NCI-H226 (cell line): ENCODE measurements at regions not wholly inside any gene's neighbourhood (a gene's known extent, or its start where the extent isn't known, plus 50 kb on each side); places are given as distances from the start of the nearest gene placed in this dataset.

Experiments
- DNase-seq: peaks from one replicate; pipeline ENCODE4 v3.0.0-alpha.2; 2015

GRCh38 chr6:90887764-90888163 is 300.9 kb upstream of the MAP3K7 start:
- no peak for DNase-seq

- DNase-seq, result peak; percentile 81
Measured at GRCh38 chr6:90885611-90886056, 298.8 kb upstream of the MAP3K7 start.

- DNase-seq, result peak; percentile 66
Measured at GRCh38 chr6:90885137-90885536, 298.3 kb upstream of the MAP3K7 start.

- DNase-seq, result no peak
Measured at GRCh38 chr6:90877616-90878015, 290.7 kb upstream of the MAP3K7 start.

- DNase-seq, result no peak
Measured at GRCh38 chr6:90874931-90875330, 288.1 kb upstream of the MAP3K7 start.

- no peak for DNase-seq
Measured at GRCh38 chr6:90872981-90873380, 286.1 kb upstream of the MAP3K7 start.

- DNase-seq, result peak; percentile 93
Measured at GRCh38 chr6:90870561-90870960, 283.7 kb upstream of the MAP3K7 start.

- peak; percentile 58 for DNase-seq
Measured at GRCh38 chr6:90868656-90869055, 281.8 kb upstream of the MAP3K7 start.

- DNase-seq, result peak; percentile 68
Measured at GRCh38 chr6:90868256-90868655, 281.4 kb upstream of the MAP3K7 start.

- DNase-seq, result no peak
Measured at GRCh38 chr6:90865513-90865912, 278.6 kb upstream of the MAP3K7 start.

GRCh38 chr6:90863043-90863442 is 276.2 kb upstream of the MAP3K7 start:
- DNase-seq, result no peak

- DNase-seq, result no peak
Measured at GRCh38 chr6:90860822-90861601, 274.1 kb upstream of the MAP3K7 start.

- no peak for DNase-seq
Measured at GRCh38 chr6:90859612-90860011, 272.7 kb upstream of the MAP3K7 start.

GRCh38 chr6:90859056-90859455 is 272.2 kb upstream of the MAP3K7 start:
- no peak for DNase-seq

GRCh38 chr6:90849686-90850085 is 262.8 kb upstream of the MAP3K7 start:
- no peak for DNase-seq

GRCh38 chr6:90846824-90847223 is 260.0 kb upstream of the MAP3K7 start:
- DNase-seq, result peak; percentile 61

- DNase-seq, result no peak
Measured at GRCh38 chr6:90835596-90836212, 248.8 kb upstream of the MAP3K7 start.

GRCh38 chr6:90829311-90829710 is 242.4 kb upstream of the MAP3K7 start:
- no peak for DNase-seq

GRCh38 chr6:90820436-90820835 is 233.6 kb upstream of the MAP3K7 start:
- DNase-seq, result no peak

- no peak for DNase-seq
Measured at GRCh38 chr6:90819483-90819882, 232.6 kb upstream of the MAP3K7 start.

- DNase-seq, result no peak
Measured at GRCh38 chr6:90818163-90818562, 231.3 kb upstream of the MAP3K7 start.

GRCh38 chr6:90816764-90817163 is 229.9 kb upstream of the MAP3K7 start:
- DNase-seq, result no peak

- no peak for DNase-seq
Measured at GRCh38 chr6:90811596-90812226, 224.8 kb upstream of the MAP3K7 start.

- no peak for DNase-seq
Measured at GRCh38 chr6:90809035-90809434, 222.2 kb upstream of the MAP3K7 start.
